Heart left ventricle (tissue), 16 donors: ENCODE measurements at regions not wholly inside any gene's neighbourhood (a gene's known extent, or its start where the extent isn't known, plus 50 kb on each side); places are given as distances from the start of the nearest gene placed in this dataset.
"Not testable (repeated sequence)": the region's sequence is repeated elsewhere in the genome, so short reads cannot be mapped to it uniquely, and the experiment has no call there.

Source experiments
- ATAC-seq, 4 donors: fragments of 200-7000 bp; cut with Tn5 transposase; one replicate each; pipeline ENCODE4 v1.9.1; 2020 to 2022; ENCODE audit warnings: moderate library complexity in 4 of 4, mild to moderate bottlenecking in 3 of 4, moderate number of reproducible peaks in 1 of 4
- DNase-seq, 5 donors: peaks; one replicate each; pipeline ENCODE4 v3.0.0-alpha.2; 2020
- H3K27ac ChIP-seq, 12 donors: fragments of 200-600 bp; sonication (generic) in 4 of 12; one replicate each; pipeline versions ENCODE4 v1.5.0 to v1.8.0; 2016 to 2022; ENCODE audit warnings: mild to moderate bottlenecking in 2 of 12
- H3K27me3 ChIP-seq, 9 donors: fragments of 200-600 bp; sonication (generic) in 2 of 9; one replicate each; pipeline versions ENCODE4 v1.5.1 to v1.8.0; 2016 to 2022; ENCODE audit warnings: mild to moderate bottlenecking in 3 of 9
- H3K36me3 ChIP-seq, 9 donors: fragments of 200-600 bp; sonication (generic) in 2 of 9; one replicate each; pipeline versions ENCODE4 v1.5.0 to v1.8.0; 2018 to 2022; ENCODE audit warnings: mild to moderate bottlenecking in 2 of 9
- H3K4me1 ChIP-seq, 12 donors: fragments of 200-600 bp; sonication (generic) in 4 of 12; one replicate each; pipeline versions ENCODE4 v1.5.0 to v1.8.0; 2016 to 2022; ENCODE audit warnings: mild to moderate bottlenecking in 3 of 12
- H3K4me3 ChIP-seq, 12 donors: fragments of 200-600 bp; sonication (generic) in 4 of 12; one replicate each; pipeline versions ENCODE4 v1.5.0 to v1.8.0; 2017 to 2022; ENCODE audit warnings: mild to moderate bottlenecking in 9 of 12, moderate library complexity in 4 of 12
- H3K9me3 ChIP-seq, 12 donors: fragments of 200-600 bp; sonication (generic) in 4 of 12; one replicate each; pipeline versions ENCODE4 v1.5.0 to v1.8.0; 2016 to 2022; ENCODE audit warnings: mild to moderate bottlenecking in 1 of 12
- POLR2A ChIP-seq, 2 donors: fragments of 450-650 bp; IDR thresholded peaks; one replicate each; pipeline ENCODE4 v1.6.1; 2017; ENCODE audit warnings: antibody characterized with exemption in 2 of 2, mild to moderate bottlenecking in 2 of 2, moderate library complexity in 2 of 2
- WGBS, 4 donors: extraction: QIAGEN DNeasy Blood & Tissue Kit in 2 of 4; methylation state at CpG; one replicate each; pipeline versions ENCODE4 v1.1.5 to v1.1.7; 2013 to 2018; 5-methylcytosine and 5-hydroxymethylcytosine counted together
- intact Hi-C, 10 donors: fragments of 100-400 bp; cut with DNase I; formaldehyde crosslinking; loops; one replicate each; pipeline versions ENCODE4 v1.11.1 to v1.14.2; 2022
- TF ChIP-seq, protein P1 (sequence below), 12 donors: fragments of 200-600 bp; sonication (generic) in 4 of 12; IDR thresholded peaks; one replicate each; pipeline versions ENCODE4 v1.5.0 to v1.8.0; 2018 to 2022; ENCODE audit warnings: antibody characterized with exemption in 12 of 12, mild to moderate bottlenecking in 5 of 12
- donor health status: ischemic (EF 13 %, LVEDD 7.1; RV severe dilation, severe dysfunction).
- donor health status: healthy with polysubstance abuse.
- donor health status: DM: no; HTN: yes; CAD: no.
- donor health status: DM: no; HTN: no; CAD: no.
- donor health status: ischemic (EF 25% LVEDD 6.9; RV normal size, moderate dysfunction).
- donor health status: ischemic (EF 25% LVEDD 5.7; RV mildly dilated, moderate dysfunction).
- donor health status: healthy.
- donor health status: DM: yes; HTN: yes; CAD: no.
- donor health status: ischemic (EF 35%, LVEDD 5.7; RV mildly dilated, moderate dysfunction).
- donor health status: nonischemic (EF 11% LVEDD 7.7; RV severe dilation, severe dysfunction).
- donor health status: DM: yes; HTN: yes; CAD: no.
- donor health status: PGD.
- donor health status: ischemic (EF 29% LVEDD 5.4; RV normal size, mild dysfunction).
- donor health status: nonischemic (EF 23%, LVEDD 6.1; RV moderate dilation, normal function).

DNA sequence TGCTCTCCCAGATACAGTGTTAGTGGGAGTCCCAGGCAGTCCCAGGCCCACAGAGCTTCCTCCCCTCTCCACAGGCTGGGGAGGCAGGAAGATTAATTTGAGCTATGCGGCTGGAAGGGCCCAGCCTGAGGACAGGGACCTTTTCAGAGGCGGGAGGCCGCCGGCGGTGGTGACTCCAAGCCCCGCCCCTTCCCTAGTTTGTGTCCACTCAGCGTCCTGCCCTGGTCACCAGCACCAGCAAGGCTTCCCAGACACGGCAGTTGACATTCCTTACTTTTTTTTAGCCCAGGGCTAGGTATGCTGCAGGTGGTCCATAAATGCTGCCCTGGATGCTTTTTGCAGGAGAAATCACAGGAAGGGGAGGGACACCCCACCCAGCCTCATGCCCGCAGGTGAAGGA, 67.7 kb upstream of the LRPAP1 start:
- H3K4me3 ChIP-seq, result no peak overlapping the region
- peaks cover 0 to 18% (median 0%) of the 10 kb centered on the region in 9 donors for H3K27me3 ChIP-seq
- intact Hi-C loops, result no loop called here
- WGBS, 4 donors, result 47 to 60% (median 51%) methylated on average over 4 to 9 of the region's 9 CpGs
- H3K4me1 ChIP-seq, result no peaks in the 10 kb centered on the region
- H3K36me3 ChIP-seq, result no peaks in the 10 kb centered on the region
- no peak overlapping the region for H3K27ac ChIP-seq
- TF ChIP-seq POLR2A (IDR thresholded peaks at IDR 0.05), result no peak
- TF ChIP-seq, protein P1, sequence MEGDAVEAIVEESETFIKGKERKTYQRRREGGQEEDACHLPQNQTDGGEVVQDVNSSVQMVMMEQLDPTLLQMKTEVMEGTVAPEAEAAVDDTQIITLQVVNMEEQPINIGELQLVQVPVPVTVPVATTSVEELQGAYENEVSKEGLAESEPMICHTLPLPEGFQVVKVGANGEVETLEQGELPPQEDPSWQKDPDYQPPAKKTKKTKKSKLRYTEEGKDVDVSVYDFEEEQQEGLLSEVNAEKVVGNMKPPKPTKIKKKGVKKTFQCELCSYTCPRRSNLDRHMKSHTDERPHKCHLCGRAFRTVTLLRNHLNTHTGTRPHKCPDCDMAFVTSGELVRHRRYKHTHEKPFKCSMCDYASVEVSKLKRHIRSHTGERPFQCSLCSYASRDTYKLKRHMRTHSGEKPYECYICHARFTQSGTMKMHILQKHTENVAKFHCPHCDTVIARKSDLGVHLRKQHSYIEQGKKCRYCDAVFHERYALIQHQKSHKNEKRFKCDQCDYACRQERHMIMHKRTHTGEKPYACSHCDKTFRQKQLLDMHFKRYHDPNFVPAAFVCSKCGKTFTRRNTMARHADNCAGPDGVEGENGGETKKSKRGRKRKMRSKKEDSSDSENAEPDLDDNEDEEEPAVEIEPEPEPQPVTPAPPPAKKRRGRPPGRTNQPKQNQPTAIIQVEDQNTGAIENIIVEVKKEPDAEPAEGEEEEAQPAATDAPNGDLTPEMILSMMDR (IDR thresholded peaks at IDR 0.05), result no peak
- ATAC-seq, result no peak
- peaks cover 0 to 7% (median 0%) of the 10 kb centered on the region in 12 donors for H3K9me3 ChIP-seq
- peak in 1 of 5 donors; percentile 23 for DNase-seq

DNA sequence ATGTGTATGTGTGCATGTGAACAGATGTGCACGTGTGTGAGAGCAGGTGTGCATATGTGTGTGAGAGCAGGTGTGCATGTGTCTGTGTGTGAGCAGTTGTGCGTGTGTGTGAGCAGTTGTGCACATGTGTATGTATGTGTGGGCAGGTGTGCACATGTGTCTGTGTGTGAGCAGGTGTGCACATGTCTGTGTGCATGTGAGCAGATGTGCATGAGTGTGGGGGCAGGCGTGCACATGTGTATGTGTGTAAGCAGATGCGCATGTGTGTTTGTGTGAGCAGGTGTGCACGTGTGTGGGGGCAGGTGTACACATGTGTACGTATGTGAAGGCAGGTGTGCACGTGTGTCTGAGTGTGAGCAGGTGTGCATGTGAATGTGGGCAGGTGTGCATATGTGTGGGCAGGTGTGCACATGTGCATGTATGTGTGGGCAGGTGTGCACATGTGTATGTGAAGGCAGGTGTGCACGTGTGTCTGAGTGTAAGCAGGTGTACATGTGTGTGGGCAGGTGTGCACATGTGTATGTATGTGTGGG, 66.5 kb upstream of the LRPAP1 start:
- H3K36me3 ChIP-seq, result no peaks in the 10 kb centered on the region
- ATAC-seq, result no peak
- no peak overlapping the region for H3K27ac ChIP-seq
- no peak overlapping the region for H3K4me3 ChIP-seq
- peaks cover 0 to 7% (median 0%) of the 10 kb centered on the region in 12 donors for H3K9me3 ChIP-seq
- WGBS, 4 donors, result 84 to 93% (median 90%) methylated on average over 8 of the region's 8 CpGs
- H3K4me1 ChIP-seq, result no peaks in the 10 kb centered on the region
- TF ChIP-seq, protein P1 (IDR thresholded peaks at IDR 0.05), result no peak
- no peak for TF ChIP-seq POLR2A (IDR thresholded peaks at IDR 0.05)
- H3K27me3 ChIP-seq, result peaks cover 0 to 18% (median 0%) of the 10 kb centered on the region in 9 donors
- intact Hi-C loops, result no loop called here
- no peak for DNase-seq

DNA sequence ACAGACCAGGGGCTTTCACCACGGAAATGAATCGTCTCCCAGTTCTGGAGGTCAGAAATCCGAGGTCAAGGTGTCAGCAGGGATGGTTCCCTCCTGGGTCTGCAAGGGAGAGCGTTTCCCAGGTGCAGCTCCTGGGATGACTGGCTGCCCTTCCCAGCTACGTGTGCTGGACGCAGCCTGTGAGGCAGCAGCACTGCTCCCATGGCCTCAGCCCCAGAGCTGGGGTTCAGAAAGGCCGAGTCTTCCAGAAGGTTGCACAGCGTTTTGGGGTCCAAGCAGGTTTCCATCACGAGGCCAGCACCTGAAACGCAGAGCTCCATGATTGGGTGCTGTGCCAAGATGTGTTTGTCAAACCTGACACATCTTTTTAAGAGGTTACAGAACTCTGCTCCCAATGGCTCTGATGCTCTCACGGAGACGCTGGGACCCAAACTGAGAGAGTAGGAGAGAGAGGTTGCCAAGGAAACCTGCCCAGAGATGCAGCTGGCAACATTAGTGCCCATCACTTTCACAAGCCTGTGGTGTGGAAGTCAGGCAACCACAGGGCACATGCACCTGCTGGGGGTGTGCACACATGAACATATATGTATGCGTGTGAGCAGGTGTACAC, 65.8 kb upstream of the LRPAP1 start:
- H3K36me3 ChIP-seq, H3K4me3 ChIP-seq, DNase-seq, H3K27ac ChIP-seq, intact Hi-C loops, ATAC-seq, H3K9me3 ChIP-seq, H3K4me1 ChIP-seq: not testable (repeated sequence)
- peaks cover 0 to 12% (median 0%) of the 10 kb centered on the region in 9 donors for H3K27me3 ChIP-seq
- 75 to 89% (median 77%) methylated on average over 4 to 13 of the region's 13 CpGs for WGBS, 4 donors

DNA sequence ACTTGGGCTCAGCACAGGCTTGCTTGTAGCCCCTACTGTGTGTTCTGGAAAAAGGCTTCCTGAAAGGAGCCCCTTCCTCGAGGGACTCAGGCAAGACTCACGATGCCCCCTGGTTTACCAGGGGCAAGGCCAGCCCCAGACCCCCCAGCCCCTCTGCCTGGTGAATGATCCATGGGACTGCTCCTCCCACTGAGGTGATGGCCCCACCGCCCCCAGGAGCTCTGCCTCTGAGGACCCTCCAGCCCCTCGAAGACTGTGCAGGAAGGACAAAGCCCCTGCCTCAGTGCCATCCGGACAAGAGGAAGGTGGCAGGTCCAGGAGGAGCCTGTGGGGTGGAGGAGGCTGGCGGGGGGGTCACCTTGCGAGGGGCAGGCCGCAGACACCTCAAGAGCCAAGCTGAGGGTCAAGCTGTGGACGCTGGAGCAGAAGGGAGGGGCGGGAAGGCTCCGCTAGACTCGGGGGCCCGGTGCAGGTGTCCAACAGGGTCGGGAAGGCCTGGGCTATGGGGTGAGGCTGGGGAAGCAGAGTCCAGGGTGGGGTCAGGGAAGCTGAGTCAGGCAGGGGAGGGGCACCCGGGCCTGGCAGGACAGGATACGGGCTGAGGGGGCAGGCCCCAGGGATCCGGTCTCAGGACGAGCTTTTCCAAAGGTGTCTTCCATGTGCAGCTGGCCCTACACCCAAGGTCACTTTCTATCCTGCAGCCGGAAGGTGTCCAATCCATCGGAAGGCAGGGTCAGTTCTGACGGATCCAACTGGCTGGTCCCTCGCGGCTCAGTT, 64.9 kb upstream of the LRPAP1 start:
- H3K27me3 ChIP-seq, H3K27ac ChIP-seq, H3K36me3 ChIP-seq, H3K9me3 ChIP-seq, H3K4me3 ChIP-seq, ATAC-seq, intact Hi-C loops, H3K4me1 ChIP-seq, DNase-seq: not testable (repeated sequence)
- 74 to 80% (median 77%) methylated on average over 17 to 23 of the region's 23 CpGs for WGBS, 4 donors

DNA sequence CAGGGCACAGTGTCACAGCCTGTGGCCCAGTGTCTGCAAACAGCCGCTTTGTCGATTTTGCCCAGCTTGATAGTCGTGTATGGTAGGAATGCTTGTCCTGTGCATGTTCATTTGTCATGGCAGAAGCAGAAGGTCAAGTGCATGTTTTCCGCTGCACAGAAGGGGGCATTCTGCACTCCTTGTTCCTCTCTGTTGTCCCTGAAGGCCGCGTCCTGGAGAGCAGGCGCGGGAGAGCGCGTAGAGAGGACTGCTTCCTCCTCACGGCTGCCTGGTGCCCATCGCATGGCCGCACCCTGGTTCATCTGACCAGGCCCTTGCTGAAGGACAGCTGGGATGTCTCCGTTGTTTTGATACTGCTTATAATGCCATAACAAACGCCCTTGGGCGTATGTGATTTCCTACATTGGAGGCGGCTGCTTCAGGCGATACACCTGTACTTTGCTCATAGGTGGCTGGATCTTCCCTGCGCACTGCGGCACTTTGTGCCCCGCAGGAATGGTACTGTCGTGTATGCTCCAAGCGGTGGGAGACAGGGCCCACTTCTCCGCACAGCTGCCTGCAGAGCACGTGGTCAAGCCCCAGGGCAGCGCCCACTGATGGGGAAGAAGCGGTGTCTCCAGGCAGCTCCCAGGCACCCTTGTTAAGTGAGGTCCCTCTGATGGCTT, 63.5 kb upstream of the LRPAP1 start:
- peak in 1 of 5 donors; percentile 49 for DNase-seq
- H3K36me3 ChIP-seq, intact Hi-C loops, H3K9me3 ChIP-seq, H3K27me3 ChIP-seq, ATAC-seq, H3K27ac ChIP-seq, H3K4me3 ChIP-seq, H3K4me1 ChIP-seq: not testable (repeated sequence)
- WGBS, 4 donors, result 81 to 85% (median 83%) methylated on average over 21 to 25 of the region's 27 CpGs

DNA sequence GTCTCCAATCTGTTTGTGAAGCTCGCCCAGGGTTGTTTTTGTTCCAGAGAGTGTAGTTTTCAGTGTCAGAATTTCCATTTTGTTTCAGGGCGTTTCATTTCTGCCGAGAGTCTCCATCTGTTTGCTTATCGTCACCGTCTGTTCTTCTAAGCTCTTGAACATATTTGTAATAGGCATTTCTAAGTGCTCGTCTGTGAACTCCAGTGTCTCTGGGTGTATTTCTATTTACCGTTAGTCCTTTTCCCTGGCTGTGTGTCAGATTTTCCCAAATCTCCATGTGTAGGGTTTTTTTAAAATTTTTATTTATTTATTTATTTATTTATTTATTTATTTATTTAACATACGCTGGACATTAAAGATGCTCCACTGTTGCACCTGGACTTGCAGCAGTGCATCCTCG, 62.5 kb upstream of the LRPAP1 start:
- H3K4me1 ChIP-seq, ATAC-seq, DNase-seq, H3K4me3 ChIP-seq, H3K36me3 ChIP-seq, intact Hi-C loops, H3K9me3 ChIP-seq, H3K27ac ChIP-seq, H3K27me3 ChIP-seq: not testable (repeated sequence)
- WGBS, 4 donors, result 82 to 88% (median 85%) methylated on average over 9 of the region's 9 CpGs

DNA sequence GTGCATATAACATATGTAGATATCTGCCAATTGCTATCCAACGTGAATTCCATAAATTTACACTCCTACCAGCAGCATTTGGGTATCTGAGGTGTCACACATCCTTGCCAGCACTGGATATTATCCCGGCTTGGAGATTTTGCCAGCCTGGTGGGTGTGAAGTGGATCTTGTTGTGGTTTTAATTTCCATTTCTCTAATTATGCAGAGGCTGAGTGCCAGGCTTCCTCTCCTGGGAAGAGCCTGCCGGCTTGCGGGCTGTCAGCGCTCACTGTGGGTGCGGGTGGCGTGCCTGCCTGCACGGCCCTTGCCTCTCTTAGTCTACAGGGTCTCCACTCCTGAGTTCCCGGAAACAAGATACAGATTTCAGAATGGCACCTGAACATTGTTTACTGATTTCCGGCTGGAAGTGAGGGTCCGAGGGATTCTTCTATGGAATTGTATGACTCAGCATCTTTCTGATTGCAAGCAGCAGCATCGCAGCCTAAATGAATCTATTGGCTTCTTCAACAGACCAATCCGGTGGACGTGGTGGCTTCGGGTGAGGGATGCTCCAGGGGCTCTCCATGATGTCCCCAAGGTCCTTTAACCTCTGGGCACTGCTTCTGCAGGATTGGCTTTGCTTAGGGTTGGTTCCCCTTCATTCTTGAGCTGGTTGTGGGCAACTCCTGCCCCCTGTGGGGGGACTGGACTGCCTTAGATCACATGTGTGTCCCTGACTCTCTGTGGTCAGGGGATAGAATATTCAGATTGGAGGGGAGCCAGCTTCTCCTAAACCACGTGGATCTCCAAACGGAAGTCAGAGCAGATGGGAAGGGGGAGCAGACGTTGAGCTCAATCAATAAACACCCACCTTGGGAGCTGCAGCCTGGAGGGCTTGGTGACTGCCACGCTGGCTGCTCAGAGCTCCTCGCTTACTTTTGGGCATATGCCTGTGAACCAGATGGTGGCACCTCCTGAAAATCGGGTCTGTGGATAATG, 58.0 kb upstream of the LRPAP1 start:
- intact Hi-C loops, result not testable (repeated sequence)
- WGBS, 4 donors, result 54 to 56% (median 56%) methylated on average over 19 to 21 of the region's 21 CpGs

DNA sequence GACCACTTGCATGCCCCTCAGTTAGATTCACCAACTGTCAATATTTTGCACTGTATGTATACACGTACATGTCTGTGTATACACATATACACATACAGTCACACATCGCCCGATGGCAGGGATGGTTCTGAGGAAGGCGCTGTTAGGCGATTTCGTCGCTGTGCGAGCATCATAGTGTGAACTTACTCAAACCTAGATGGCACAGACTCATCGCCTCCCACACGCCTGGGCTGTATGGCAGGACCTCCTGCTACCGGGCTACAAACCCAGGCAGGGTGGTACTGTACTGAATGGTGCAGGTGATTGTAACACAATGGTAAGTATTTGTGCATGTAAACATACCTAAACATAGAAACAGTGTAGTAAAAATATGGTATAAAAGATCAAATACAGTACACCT, 57.2 kb upstream of the LRPAP1 start:
- H3K9me3 ChIP-seq, H3K36me3 ChIP-seq, H3K27me3 ChIP-seq, H3K4me1 ChIP-seq, intact Hi-C loops, DNase-seq, H3K4me3 ChIP-seq, H3K27ac ChIP-seq, ATAC-seq: not testable (repeated sequence)
- WGBS, 4 donors, result 88 to 94% (median 92%) methylated on average over 10 to 11 of the region's 11 CpGs

More for the DNA sequence above, 58.0 kb upstream of the LRPAP1 start:
- not testable (repeated sequence) for H3K9me3 ChIP-seq, H3K4me3 ChIP-seq, H3K36me3 ChIP-seq, H3K27me3 ChIP-seq, H3K4me1 ChIP-seq, ATAC-seq, H3K27ac ChIP-seq
- peak in 1 of 5 donors; percentile 25 for DNase-seq
